OCI-LY3 (cell line): ENCODE measurements at regions not wholly inside any gene's neighbourhood (a gene's known extent, or its start where the extent isn't known, plus 50 kb on each side); places are given as distances from the start of the nearest gene placed in this dataset.

Source experiments
- H2AFZ ChIP-seq: fragments of 200-600, 300-600 bp; shearing (Covaris generic); 2 replicates; pipeline ENCODE4 v1.6.0; 2014; ENCODE audit warnings: antibody characterized with exemption, low read depth, low read length
- H3K27ac ChIP-seq: fragments of 200-600, 300-600 bp; sonication (generic); 2 replicates; pipeline ENCODE4 v1.5.1; 2014; ENCODE audit warnings: mild to moderate bottlenecking, low read length, moderate library complexity, mixed read lengths
- H3K27me3 ChIP-seq: fragments of 200-600, 300-600 bp; sonication (generic); 2 replicates; pipeline ENCODE4 v1.6.1; 2014; ENCODE audit warnings: low read depth, low read length, mixed read lengths
- H3K36me3 ChIP-seq: fragments of 200-600, 300-600 bp; sonication (generic); replicated peaks from 2 replicates; pipeline ENCODE3; 2014; ENCODE audit warnings: low read depth, low read length, mixed read lengths
- H3K4me1 ChIP-seq: fragments of 300-600, 200-600 bp; sonication (generic); 2 replicates; pipeline ENCODE4 v1.6.1; 2014; ENCODE audit warnings: low read length, mixed read lengths
- H3K4me2 ChIP-seq: fragments of 200-600, 300-600 bp; sonication (generic); 2 replicates; pipeline ENCODE4 v1.6.1; 2014; ENCODE audit warnings: low read length, mixed read lengths
- H3K4me3 ChIP-seq: fragments of 300-600, 200-600 bp; sonication (generic); 2 replicates; pipeline ENCODE4 v1.5.1; 2014; ENCODE audit warnings: antibody characterized with exemption, mild to moderate bottlenecking, low read length, moderate library complexity
- H3K79me2 ChIP-seq: fragments of 300-600, 200-600 bp; shearing (Covaris generic); 2 replicates; pipeline ENCODE4 v1.6.1; 2014; ENCODE audit warnings: mild to moderate bottlenecking, low read length, mixed read lengths
- H3K9ac ChIP-seq: fragments of 300-600, 200-600 bp; shearing (Covaris generic); 2 replicates; pipeline ENCODE4 v1.6.0; 2014; ENCODE audit warnings: mild to moderate bottlenecking, low read length, moderate library complexity
- H3K9me3 ChIP-seq: fragments of 200-600, 300-600 bp; shearing (Covaris generic); 2 replicates; pipeline ENCODE4 v1.6.1; 2014; ENCODE audit warnings: low read length, mixed read lengths; ENCODE audit not compliant: insufficient read depth
- H4K20me1 ChIP-seq: fragments of 200-600, 300-600 bp; sonication (generic); 2 replicates; pipeline ENCODE4 v1.6.1; 2016; ENCODE audit warnings: low read length, mixed read lengths; ENCODE audit not compliant: insufficient read depth
- EZH2phosphoT487 ChIP-seq: fragments of 200-600 bp; shearing (Covaris generic); IDR thresholded peaks from 2 replicates; pipeline ENCODE4 v1.6.1; 2018; ENCODE audit warnings: antibody characterized with exemption, mixed run types, low read depth
- TF ChIP-seq, protein P1 (sequence below): fragments of 200-600, 300-600 bp; sonication (generic); IDR thresholded peaks from 2 replicates; pipeline ENCODE4 v1.5.1; 2014; ENCODE audit warnings: antibody characterized with exemption, low read length, low read depth

DNA sequence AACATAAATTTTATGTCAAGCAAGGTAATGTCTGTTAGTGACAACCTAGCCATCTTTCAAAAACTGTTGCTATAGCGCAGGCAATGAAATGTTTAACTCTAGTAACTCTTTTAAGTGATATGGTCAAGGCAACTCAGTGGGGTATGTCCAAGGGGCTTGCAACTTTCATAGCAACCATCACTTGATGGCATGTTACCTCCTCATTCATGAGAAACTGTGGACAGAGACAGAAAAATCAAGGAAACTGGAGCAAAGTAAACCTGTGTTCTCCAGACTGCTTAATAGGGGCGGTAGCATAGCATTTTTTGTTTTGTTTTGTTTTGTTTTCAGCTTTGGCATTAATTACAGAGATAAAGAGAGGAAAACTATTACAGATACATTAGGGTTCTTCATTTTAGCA lies 1456.8 kb upstream of the AGA start:
- Histone ChIP-seq H3K27me3 (no peaks in the 10 kb centered on the region), H3K36me3 (no peaks in the 10 kb centered on the region), H3K9me3 (no peaks in the 10 kb centered on the region), H3K9ac (no peak overlapping the region), H3K27ac (no peak overlapping the region), H4K20me1 (no peaks in the 10 kb centered on the region), H3K4me1 (no peaks in the 10 kb centered on the region), H3K79me2 (no peaks in the 10 kb centered on the region), H3K4me2 (no peak overlapping the region), H2AFZ (no peak overlapping the region), H3K4me3 (no peak overlapping the region)
- no peak for TF ChIP-seq EZH2phosphoT487
- TF ChIP-seq, protein P1, sequence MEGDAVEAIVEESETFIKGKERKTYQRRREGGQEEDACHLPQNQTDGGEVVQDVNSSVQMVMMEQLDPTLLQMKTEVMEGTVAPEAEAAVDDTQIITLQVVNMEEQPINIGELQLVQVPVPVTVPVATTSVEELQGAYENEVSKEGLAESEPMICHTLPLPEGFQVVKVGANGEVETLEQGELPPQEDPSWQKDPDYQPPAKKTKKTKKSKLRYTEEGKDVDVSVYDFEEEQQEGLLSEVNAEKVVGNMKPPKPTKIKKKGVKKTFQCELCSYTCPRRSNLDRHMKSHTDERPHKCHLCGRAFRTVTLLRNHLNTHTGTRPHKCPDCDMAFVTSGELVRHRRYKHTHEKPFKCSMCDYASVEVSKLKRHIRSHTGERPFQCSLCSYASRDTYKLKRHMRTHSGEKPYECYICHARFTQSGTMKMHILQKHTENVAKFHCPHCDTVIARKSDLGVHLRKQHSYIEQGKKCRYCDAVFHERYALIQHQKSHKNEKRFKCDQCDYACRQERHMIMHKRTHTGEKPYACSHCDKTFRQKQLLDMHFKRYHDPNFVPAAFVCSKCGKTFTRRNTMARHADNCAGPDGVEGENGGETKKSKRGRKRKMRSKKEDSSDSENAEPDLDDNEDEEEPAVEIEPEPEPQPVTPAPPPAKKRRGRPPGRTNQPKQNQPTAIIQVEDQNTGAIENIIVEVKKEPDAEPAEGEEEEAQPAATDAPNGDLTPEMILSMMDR = no peak

DNA sequence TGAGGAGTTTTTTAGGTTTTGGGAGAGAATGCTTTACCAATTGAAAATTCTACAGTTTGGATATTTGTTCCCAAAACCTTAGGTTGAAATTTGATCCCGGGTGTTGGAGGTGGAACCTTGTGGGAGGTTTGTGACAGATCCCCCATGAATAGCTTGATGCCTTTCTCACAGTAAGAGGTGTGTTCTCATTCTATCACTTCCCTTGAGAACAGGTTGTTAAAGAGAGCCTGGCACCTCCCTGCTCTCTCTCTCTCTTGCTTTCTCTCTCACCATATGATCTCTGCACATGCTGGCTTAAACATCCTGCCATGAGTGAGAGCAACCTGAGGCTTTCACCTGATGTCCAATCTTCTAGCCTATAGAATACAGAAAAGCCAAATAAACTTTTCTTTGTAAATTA lies 1475.5 kb upstream of the AGA start:
- Histone ChIP-seq H3K4me1 (no peaks in the 10 kb centered on the region), H3K9ac (no peak overlapping the region), H3K79me2 (no peaks in the 10 kb centered on the region), H3K4me3 (no peak overlapping the region), H3K9me3 (peaks cover 5% of the 10 kb centered on the region), H3K27ac (no peak overlapping the region), H3K36me3 (peaks cover under 1% of the 10 kb centered on the region), H3K27me3 (no peaks in the 10 kb centered on the region), H3K4me2 (no peak overlapping the region), H4K20me1 (no peaks in the 10 kb centered on the region), H2AFZ (no peak overlapping the region)
- no peak for TF ChIP-seq EZH2phosphoT487

DNA sequence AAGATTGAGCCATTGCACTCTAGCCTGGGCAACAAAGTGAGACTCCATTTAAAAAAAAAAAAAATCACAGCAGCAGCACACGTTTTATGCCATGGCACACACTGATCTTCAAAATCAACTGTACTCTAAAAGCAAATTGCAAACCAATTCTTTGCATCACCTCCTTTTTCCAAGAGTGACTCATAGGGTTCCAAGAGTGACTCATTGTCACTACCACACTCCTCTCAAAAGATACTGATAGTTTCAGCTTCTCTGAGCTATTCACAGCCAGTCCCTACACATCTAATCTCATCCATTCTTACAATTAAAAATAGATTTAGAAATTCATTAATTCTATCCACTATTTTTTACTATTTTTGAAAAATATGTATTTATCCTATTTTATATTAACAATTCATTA lies 1494.9 kb upstream of the AGA start:
- no peak overlapping the region for H3K9ac ChIP-seq
- no peaks in the 10 kb centered on the region for H3K4me1 ChIP-seq
- H3K79me2 ChIP-seq = no peaks in the 10 kb centered on the region
- H3K36me3 ChIP-seq = no peaks in the 10 kb centered on the region
- no peaks in the 10 kb centered on the region for H3K9me3 ChIP-seq
- no peak overlapping the region for H3K4me2 ChIP-seq
- no peaks in the 10 kb centered on the region for H4K20me1 ChIP-seq
- no peak overlapping the region for H3K27ac ChIP-seq
- no peak overlapping the region for H3K4me3 ChIP-seq
- no peaks in the 10 kb centered on the region for H3K27me3 ChIP-seq
- TF ChIP-seq, protein P1 = no peak
- no peak for TF ChIP-seq EZH2phosphoT487
- no peak overlapping the region for H2AFZ ChIP-seq

DNA sequence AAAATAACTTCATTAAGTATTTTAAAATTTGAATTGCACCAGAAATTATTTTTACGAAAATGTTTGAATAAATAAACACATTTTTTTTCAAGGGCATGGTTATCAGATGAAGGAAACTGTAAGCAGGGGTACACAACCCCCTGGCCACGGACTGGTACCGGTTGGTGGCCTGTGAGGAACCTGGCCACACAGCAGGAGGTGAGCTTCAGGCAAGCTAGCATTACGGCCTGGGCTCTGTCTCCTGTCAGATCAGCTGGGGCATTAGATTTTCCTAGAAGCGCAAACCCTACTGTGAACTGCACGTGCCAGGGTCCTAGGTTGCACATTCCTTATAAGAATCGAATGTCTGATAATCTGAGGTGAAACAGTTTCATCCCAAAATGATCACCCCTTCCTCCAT lies 1499.7 kb upstream of the AGA start:
- TF ChIP-seq, protein P1 = no peak
- no peak for TF ChIP-seq EZH2phosphoT487

More for the DNA sequence above, 1499.7 kb upstream of the AGA start:
- Histone ChIP-seq H3K9ac (no peak overlapping the region), H3K27ac (no peak overlapping the region), H3K27me3 (no peaks in the 10 kb centered on the region), H3K36me3 (no peaks in the 10 kb centered on the region), H3K4me1 (no peaks in the 10 kb centered on the region), H3K4me2 (no peak overlapping the region), H3K4me3 (no peak overlapping the region), H2AFZ (no peak overlapping the region), H4K20me1 (no peaks in the 10 kb centered on the region), H3K9me3 (no peaks in the 10 kb centered on the region), H3K79me2 (no peaks in the 10 kb centered on the region)
